SKM-1 treated with dmso at 0.1 percent for 144 hours (cell line): ENCODE measurements at regions not wholly inside any gene's neighbourhood (a gene's known extent, or its start where the extent isn't known, plus 50 kb on each side); places are given as distances from the start of the nearest gene placed in this dataset.
"Not testable (repeated sequence)": the region's sequence is repeated elsewhere in the genome, so short reads cannot be mapped to it uniquely, and the experiment has no call there.

Source experiments
- DNase-seq: peaks from one replicate; lab custom pipeline; 2025; ENCODE audit not compliant: unreplicated experiment; lab: John Stamatoyannopoulos, UW

DNA sequence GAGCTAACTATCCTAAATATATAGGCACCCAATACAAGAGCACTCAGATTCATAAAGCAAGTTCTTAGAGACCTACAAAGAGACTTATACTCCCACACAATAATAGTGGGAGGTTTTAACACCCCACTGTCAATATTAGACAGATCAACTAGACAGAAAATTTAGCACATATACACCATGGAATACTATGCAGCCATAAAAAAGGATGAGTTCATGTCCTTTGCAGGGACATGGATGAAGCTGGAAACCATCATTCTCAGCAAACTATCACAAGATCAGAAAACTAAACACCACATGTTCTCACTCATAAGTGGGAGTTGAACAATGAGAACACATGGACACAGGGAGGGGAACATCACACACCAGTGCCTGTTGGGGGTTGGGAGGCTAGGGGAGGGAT lies 358.9 kb upstream of the KCND2 start:
- not testable (repeated sequence) for DNase-seq

- no peak for DNase-seq
These were observed 356.5 kb upstream of the KCND2 start for GRCh38 chr7:119916501-119916900.

- no peak for DNase-seq
These were observed 354.8 kb upstream of the KCND2 start for GRCh38 chr7:119918185-119918584.

- no peak for DNase-seq
These were observed 353.0 kb upstream of the KCND2 start for GRCh38 chr7:119919986-119920385.

DNA sequence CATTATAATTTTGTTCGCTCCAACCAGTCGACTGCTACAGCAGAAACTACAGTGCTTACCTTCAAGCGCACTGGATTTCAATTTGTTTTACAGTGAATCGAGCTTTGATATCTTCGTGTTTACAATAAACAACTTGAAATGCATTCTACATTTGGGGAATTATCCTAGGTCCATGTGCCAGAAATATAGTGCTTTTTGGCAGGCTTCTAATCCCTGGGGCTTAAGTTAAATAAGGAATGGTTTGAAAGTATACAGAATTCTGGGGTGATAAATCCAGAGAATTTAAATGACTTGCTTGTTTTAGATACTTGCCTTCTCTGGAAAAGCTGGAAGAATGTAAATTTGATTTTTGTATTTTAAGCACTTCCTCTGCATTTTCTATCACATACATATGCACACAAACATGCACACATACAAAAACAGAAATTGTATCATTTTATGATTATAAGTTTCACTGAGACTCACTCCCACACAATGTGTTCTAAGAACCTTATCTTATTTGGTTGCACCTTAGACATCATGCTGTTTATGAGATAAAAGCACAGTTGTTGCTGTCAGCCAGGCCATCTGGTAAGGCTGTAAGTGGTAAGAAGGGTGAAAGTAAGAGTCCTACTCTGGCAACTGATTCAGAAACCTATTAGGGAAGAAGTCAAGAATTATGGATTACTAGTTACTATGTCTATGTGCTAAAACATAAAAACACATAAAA lies 347.2 kb upstream of the KCND2 start:
- no peak for DNase-seq

DNA sequence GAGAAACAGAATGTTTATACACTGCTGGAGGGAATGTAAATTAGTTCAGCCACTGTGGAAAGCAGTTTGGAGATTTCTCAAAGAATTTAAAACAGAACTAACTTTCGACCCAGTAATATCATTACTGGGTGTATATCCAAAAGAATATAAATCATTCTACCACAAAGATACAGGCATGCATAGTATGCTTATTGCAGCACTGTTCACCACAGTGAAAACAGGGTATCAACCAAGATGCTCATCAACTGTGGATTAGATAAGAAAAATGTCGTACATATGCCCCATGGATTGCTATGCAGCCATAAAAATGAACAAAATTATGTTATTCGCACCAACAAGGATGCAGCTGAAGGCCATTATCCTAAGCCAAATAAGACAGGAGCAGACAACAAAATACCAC lies 343.1 kb upstream of the KCND2 start:
- no peak for DNase-seq

- DNase-seq = no peak
These were observed 341.6 kb upstream of the KCND2 start for GRCh38 chr7:119931230-119931824.

DNA sequence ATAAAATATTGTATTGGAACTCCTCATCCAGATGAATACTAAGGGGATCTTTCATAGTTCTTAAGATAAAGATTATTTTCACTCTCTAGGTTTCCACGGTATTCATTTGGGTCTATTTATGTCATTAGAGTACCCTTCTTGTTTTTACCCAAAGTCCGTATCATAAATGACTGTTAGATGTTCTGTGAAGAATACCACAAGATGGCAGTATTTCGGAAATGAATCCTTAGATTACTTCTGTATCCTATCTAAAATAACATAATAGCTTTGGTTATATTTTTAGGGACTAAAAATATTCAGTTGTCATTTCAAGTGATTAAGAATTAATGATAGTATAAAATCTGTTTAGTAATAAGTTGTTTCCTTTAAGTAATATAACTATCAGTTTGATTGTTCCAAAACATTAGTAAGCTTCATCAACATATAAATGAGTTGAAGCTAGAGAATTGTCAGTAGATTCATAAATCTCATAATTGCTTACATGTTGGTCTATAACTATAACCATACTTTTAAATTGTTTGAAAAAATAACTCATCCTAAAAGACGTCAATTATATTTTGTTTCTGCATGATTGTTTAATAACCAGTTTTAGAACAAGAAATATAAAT lies 337.5 kb upstream of the KCND2 start:
- DNase-seq = peak; percentile 10

DNA sequence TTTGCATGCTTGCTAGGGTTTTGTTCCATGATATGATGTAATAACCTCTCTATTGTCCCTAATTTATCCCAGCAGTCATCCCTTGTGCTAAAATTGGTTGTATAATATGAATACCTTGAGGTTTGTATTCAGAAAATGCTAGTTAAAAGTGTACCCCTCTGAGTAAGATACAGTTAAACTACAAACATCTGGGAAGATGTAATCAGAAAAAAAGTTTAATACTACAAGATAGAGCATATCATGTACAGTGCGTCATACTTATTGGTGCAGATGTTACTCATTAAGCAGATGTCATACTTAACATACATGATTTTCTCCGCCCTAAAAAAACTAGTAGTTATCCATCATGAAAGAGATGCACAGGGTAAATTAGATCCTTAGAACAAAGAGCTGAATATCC lies 336.1 kb upstream of the KCND2 start:
- no peak for DNase-seq

DNA sequence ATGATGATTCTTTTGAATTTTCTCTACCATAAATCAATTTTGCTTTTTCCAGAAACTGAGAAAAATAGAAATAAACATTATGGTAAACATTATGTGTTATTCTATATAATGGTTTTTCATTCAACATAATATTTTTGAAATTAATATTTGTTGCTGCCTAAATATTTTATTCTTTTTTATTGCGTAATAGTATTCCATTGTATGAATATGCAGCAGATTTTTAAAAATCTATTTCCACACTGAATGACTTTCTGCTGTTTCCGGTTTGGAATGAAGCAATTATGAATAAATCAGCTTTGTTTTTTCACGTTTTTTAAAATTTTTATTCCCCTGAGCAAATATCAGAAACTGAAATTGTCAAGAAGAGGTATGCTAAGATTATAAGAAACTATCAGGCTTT lies 335.2 kb upstream of the KCND2 start:
- no peak for DNase-seq

GRCh38 chr7:119943942-119944600 lies 328.9 kb upstream of the KCND2 start:
- no peak for DNase-seq

DNA sequence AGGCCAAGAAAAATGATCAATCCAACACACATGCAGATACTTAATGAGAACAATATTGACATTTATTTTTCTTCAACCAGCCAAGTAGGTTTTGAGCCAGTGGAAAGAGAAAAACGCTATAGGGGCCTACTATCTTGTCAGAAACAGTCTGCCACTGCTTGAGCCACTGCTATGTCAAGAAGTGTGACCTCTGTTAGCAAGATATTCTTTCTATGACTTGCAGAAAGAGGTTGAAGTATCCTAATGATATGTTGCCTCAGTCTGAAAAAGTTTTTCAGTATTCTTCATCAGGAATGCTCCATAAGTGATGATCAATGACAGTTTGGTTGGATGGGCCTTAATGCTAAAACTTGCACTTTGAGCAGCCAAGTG lies 328.4 kb upstream of the KCND2 start:
- DNase-seq = no peak

DNA sequence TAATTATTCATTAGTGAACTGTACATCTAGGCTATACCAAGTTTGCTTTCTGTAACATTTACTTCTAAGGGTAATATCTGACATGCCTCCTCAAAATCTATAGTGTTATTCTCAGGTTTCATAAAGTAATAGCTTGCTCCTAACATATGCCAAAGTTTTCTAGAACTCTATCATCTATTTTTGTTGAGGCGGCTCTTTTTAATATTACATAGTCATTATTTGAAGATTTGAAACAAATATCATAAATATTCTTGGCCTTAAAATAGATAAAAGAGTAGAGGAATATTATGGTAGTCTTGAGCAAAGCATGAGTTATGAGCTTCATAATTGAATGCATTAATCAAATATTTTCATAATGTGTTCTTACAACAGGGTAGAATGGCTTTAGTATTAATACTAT lies 327.2 kb upstream of the KCND2 start:
- DNase-seq = no peak

GRCh38 chr7:119949053-119949452 lies 323.9 kb upstream of the KCND2 start:
- DNase-seq = no peak

- DNase-seq = not testable (repeated sequence)
These were observed 322.5 kb upstream of the KCND2 start for GRCh38 chr7:119950390-119951041.

- not testable (repeated sequence) for DNase-seq
These were observed 321.4 kb upstream of the KCND2 start for GRCh38 chr7:119951614-119952013.

DNA sequence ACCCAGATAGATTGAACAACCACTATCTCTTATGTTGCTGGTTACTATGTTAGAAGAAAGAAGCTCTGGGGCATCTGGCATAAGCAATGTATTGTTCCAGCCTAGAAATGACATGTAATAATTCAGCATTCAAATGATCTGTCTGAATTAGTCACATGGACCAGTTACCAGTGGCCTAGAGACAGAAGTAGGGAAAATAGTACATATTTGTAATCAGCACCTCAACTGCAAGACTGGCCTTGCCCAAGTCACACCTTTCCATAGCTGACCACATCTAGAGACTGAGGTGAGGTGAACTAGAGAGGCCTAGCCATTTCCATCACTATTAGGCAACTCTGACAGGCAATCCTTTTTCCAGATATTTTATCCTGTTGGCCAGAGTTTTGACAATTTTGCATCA lies 315.6 kb upstream of the KCND2 start:
- DNase-seq = no peak

GRCh38 chr7:119959811-119960210 lies 313.2 kb upstream of the KCND2 start:
- DNase-seq = no peak

DNA sequence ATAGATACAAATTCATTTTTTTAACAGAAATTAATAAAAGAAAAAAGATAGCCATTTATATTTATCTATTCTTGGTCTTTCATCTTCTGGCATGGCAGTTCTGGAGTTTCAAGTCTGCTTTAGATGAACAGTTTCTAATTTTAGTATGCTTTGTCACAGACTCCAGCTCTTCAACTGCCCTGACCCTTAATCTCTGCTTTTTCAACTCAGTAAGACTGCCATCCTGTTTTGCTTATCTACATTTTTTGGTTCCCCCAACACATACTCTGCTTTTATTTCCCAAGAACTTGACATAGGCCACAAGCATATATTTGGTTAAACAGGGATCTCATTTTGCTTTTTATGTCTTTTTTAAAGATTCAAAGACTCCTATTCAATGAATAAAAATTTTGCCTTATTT lies 309.3 kb upstream of the KCND2 start:
- DNase-seq = no peak

DNA sequence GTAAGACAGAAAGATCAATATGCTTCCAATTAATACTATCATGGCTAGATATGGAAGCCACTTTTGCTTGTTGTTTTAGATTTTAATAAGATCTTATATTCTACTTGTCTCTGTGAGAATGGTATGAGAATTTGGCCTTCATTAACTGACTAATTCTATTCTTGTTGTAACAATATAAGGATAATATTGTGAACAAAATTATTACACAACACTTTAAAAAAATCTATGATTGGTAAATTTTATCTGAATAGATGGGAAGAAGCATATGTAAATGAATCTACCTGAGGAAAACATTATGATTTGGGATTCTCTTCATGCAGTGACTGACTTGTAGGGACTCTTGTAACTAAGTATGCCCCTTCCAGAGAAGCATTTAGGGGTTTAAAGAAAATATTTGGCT lies 308.9 kb upstream of the KCND2 start:
- DNase-seq = no peak

- DNase-seq = no peak
These were observed 308.0 kb upstream of the KCND2 start for GRCh38 chr7:119964788-119965542.
